Astrocyte of the cerebellum (primary cell): ENCODE measurements at regions not wholly inside any gene's neighbourhood (a gene's known extent, or its start where the extent isn't known, plus 50 kb on each side); places are given as distances from the start of the nearest gene placed in this dataset.

ENCODE experiments used
- DNase-seq: peaks from one replicate; pipeline ENCODE4 v3.0.0-alpha.2; 2011; ENCODE audit warnings: low read depth
- H3K4me3 ChIP-seq: 2 replicates; pipeline ENCODE4 v1.5.1; 2011; ENCODE audit warnings: mild to moderate bottlenecking, low read depth, low read length, moderate library complexity
- CTCF ChIP-seq: IDR thresholded peaks from 2 replicates; pipeline ENCODE4 v1.5.1; 2012; ENCODE audit warnings: low read length, low read depth, moderate library complexity, mild to moderate bottlenecking; ENCODE audit errors: missing control alignments
- in situ Hi-C: cut with HindIII; loops from 2 replicates; pipeline ENCODE4 v1.10.0; 2017; ENCODE audit warnings: low sequenced_read_pairs

DNA sequence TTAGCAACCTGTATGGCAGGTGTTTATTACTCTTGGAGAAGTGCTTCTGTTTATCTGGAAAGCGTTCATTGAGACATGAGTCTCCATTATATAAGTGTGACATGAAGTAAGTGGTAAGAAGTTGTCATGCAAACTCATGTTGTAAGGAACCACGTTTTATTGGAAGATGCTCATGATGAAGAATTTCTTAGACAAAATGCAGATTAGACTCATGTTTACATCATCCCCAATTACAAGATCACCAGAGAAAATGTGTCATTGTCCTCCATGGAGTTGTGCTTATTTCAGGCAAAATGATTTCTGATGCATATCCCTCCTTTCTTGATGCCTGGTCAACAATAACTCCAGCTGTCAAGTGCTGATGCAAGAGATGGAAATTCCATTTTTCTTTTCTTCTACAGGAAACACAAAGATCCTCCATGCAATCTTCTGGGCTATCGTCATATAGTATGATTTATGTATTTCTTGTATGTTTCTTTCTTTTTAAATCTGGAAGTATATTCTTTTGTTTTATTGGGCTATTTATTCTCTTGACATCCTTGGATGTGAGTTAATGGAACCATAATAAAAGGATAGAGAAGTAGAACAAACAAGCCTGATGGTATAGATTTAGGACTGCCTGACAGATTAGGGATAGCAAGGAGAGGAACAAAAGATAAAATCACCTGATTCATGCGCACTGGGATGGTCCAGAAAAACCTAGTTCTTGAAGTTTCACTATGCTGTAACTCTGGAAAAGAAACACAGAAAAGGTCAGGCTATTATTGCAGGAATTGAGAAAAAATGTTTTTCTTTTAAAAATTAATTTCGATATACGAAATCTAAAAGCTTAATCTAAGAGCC lies 50.7 kb upstream of the DIAPH3 start:
- TF ChIP-seq CTCF, result no peak

DNA sequence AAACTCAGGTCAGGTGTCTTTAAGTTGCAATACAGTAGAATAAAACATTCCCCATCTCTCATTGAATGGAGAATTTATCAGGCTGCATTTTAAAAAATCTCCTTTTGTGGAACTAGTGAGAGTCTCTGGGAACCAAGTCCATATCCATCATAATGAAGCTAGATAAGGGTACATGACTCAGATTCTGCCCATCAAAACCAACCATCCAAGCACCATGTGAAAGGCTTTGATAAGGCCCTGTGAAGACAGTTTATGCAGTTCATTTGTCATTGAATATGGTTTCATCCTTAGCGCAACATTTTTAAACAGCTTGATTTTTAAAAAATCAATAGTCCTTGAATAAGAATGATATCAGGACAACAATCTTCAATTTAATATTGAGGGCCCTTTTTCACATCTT lies 56.3 kb upstream of the DIAPH3 start:
- no peak for DNase-seq
- no peak for TF ChIP-seq CTCF
- no peak overlapping the region for H3K4me3 ChIP-seq
- in situ Hi-C loops, result no loop called here

More for the DNA sequence above, 50.7 kb upstream of the DIAPH3 start:
- in situ Hi-C loops, result no loop called here
- DNase-seq, result no peak
- H3K4me3 ChIP-seq, result no peak overlapping the region

GRCh38 chr13:60221581-60221980 lies 57.9 kb upstream of the DIAPH3 start:
- no peak for TF ChIP-seq CTCF
- no peak for DNase-seq
- no peak overlapping the region for H3K4me3 ChIP-seq
- in situ Hi-C loops, result no loop called here

- DNase-seq, result no peak
- peak; percentile 36 for TF ChIP-seq CTCF
- in situ Hi-C loops, result no loop called here
- no peak overlapping the region for H3K4me3 ChIP-seq
Observed at GRCh38 chr13:60226507-60226906, 62.8 kb upstream of the DIAPH3 start.

DNA sequence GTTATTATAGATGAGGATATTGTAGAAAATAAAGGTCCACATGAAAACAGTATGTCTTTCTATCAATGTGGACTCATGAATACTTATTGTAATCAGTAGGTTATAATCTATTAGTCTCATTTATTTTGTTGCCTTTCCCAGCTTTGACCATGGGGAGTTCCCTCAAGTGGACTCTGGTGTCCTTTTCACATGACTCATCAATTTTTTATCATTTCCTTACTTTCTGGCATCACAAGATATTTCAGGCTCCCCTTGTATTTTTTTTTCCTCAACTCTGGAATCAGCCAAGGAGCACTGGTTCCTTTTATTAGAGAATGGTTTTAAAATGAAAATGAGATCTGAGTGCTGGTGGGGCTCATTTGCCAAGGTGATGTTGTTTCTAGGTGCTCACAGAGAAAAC lies 63.4 kb upstream of the DIAPH3 start:
- in situ Hi-C loops, result no loop called here
- TF ChIP-seq CTCF, result no peak
- no peak for DNase-seq
- no peak overlapping the region for H3K4me3 ChIP-seq

- in situ Hi-C loops, result no loop called here
- no peak for TF ChIP-seq CTCF
- no peak for DNase-seq
- no peak overlapping the region for H3K4me3 ChIP-seq
Observed at GRCh38 chr13:60229708-60230272, 66.1 kb upstream of the DIAPH3 start.
